ENCODE measurements at regions not wholly inside any gene's neighbourhood (a gene's known extent, or its start where the extent isn't known, plus 50 kb on each side); places are given as distances from the start of the nearest gene placed in this dataset.

DNA sequence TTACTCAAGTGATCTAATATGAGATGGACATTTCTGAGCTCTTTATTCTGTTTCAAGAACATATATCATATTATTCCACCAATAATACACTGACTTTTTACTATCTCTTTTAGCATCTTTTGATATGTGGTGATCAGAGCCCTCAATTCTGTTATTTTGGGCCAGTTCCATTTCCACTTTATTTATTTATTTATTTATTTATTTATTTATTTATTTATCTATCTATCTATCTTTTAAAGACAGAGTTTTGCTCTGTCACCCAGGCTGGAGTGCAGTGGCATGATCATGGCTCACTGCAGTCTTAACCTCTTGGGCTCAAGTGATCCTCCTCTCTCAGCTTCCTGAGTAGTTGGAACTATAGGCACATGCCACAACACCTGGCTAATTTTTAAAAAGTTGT, 57.4 kb upstream of the GRID2 start:
- TF ChIP-seq, protein P1, sequence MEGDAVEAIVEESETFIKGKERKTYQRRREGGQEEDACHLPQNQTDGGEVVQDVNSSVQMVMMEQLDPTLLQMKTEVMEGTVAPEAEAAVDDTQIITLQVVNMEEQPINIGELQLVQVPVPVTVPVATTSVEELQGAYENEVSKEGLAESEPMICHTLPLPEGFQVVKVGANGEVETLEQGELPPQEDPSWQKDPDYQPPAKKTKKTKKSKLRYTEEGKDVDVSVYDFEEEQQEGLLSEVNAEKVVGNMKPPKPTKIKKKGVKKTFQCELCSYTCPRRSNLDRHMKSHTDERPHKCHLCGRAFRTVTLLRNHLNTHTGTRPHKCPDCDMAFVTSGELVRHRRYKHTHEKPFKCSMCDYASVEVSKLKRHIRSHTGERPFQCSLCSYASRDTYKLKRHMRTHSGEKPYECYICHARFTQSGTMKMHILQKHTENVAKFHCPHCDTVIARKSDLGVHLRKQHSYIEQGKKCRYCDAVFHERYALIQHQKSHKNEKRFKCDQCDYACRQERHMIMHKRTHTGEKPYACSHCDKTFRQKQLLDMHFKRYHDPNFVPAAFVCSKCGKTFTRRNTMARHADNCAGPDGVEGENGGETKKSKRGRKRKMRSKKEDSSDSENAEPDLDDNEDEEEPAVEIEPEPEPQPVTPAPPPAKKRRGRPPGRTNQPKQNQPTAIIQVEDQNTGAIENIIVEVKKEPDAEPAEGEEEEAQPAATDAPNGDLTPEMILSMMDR (conservative IDR thresholded peaks at IDR 0.05), result no peak
- no peak for TF ChIP-seq ZFX (IDR thresholded peaks at IDR 0.05)
